ENCODE measurements at regions not wholly inside any gene's neighbourhood (a gene's known extent, or its start where the extent isn't known, plus 50 kb on each side); places are given as distances from the start of the nearest gene placed in this dataset.

DNA sequence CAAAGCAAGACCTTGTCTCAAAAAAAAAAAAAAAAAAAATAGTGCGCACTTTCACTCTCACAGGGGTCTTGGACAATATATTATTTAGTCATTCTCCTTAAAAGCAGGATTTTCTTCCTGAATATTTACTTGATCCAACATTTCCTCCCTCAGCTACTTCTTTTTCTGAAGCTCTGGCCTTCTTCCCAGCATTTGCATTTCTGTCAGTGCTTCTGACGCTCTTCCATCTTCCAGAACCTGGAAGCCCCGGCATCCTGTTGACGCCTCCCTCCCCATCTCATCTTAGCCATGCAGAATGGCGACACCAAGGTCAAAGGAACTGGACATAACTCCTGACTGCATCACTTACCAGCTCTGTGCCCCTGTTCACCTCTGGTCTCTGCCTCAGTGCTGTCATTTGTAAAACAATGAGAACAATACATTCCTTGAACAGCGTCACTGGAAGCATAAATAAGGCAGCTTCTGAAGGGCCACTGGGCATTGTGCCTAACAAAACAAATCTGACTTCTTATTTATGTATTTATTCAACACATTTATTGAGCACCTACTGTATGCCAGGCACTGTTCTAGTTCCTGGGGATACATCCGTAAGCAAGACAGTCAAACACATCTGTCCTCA is 90.9 kb upstream of the MDM1 start:
- H3K4me3 ChIP-seq (ENCODE audit: low read length): no peak overlapping the region
- no peaks in the 10 kb centered on the region for H3K9me3 ChIP-seq (ENCODE audit: control insufficient read depth, low read length)
- no peak for DNase-seq
- peaks cover 9% of the 10 kb centered on the region for H3K9me3 Mint-ChIP-seq
- no peaks in the 10 kb centered on the region for H3K36me3 Mint-ChIP-seq (ENCODE audit: low read depth)
- H3K27me3 ChIP-seq (ENCODE audit: control insufficient read depth, insufficient read depth, low read length, poor library complexity, severe bottlenecking): no peaks in the 10 kb centered on the region
- H3K27ac ChIP-seq (ENCODE audit: low read depth, low read length): no peak overlapping the region
- TF ChIP-seq CTCF (conservative IDR thresholded peaks at IDR 0.05): no peak
- 64 to 81% methylated on average over 4 to 7 of the region's 7 CpGs for WGBS, 2 experiments (ENCODE audit: insufficient coverage in 1 of 2, insufficient read length in 1 of 2)
- H3K27me3 Mint-ChIP-seq (ENCODE audit: insufficient read depth): no peaks in the 10 kb centered on the region
- H3K4me1 ChIP-seq (ENCODE audit: control insufficient read depth, insufficient read depth, low read length): no peaks in the 10 kb centered on the region
- no peak overlapping the region for H3K4me3 Mint-ChIP-seq
- H3K9ac ChIP-seq (ENCODE audit: extremely low read depth, low read length, poor library complexity, severe bottlenecking): no peak overlapping the region
- no peak overlapping the region for H3K27ac Mint-ChIP-seq
- H3K4me1 Mint-ChIP-seq: peaks cover 4% of the 10 kb centered on the region
- H3K36me3 ChIP-seq (ENCODE audit: control insufficient read depth, insufficient read depth, low read length): no peaks in the 10 kb centered on the region

GRCh38 chr12:68425998-68426397 is 93.8 kb upstream of the MDM1 start:
- no peak overlapping the region for H3K27ac ChIP-seq (ENCODE audit: low read depth, low read length)
- 100% methylated on average over 2 of the region's 2 CpGs; no CpG with 5 or more reads in 1 of the 2 experiments for WGBS, 2 experiments (ENCODE audit: insufficient coverage in 1 of 2, insufficient read length in 1 of 2)
- H3K9me3 ChIP-seq (ENCODE audit: control insufficient read depth, low read length): no peaks in the 10 kb centered on the region
- Mint-ChIP-seq H3K36me3 (ENCODE audit: low read depth) (no peaks in the 10 kb centered on the region), H3K9me3 (no peaks in the 10 kb centered on the region), H3K4me1 (peaks cover 6% of the 10 kb centered on the region), H3K27me3 (ENCODE audit: insufficient read depth) (no peaks in the 10 kb centered on the region), H3K27ac (no peak overlapping the region), H3K4me3 (no peak overlapping the region)
- H3K36me3 ChIP-seq (ENCODE audit: control insufficient read depth, insufficient read depth, low read length): no peaks in the 10 kb centered on the region
- no peak overlapping the region for H3K4me3 ChIP-seq (ENCODE audit: low read length)
- no peaks in the 10 kb centered on the region for H3K27me3 ChIP-seq (ENCODE audit: control insufficient read depth, insufficient read depth, low read length, poor library complexity, severe bottlenecking)
- no peak for DNase-seq
- TF ChIP-seq CTCF (conservative IDR thresholded peaks at IDR 0.05): no peak
- no peaks in the 10 kb centered on the region for H3K4me1 ChIP-seq (ENCODE audit: control insufficient read depth, insufficient read depth, low read length)
- H3K9ac ChIP-seq (ENCODE audit: extremely low read depth, low read length, poor library complexity, severe bottlenecking): no peak overlapping the region

- Mint-ChIP-seq H3K36me3 (ENCODE audit: low read depth) (no peaks in the 10 kb centered on the region), H3K4me1 (peaks cover 6% of the 10 kb centered on the region), H3K27me3 (ENCODE audit: insufficient read depth) (no peaks in the 10 kb centered on the region), H3K27ac (no peak overlapping the region), H3K9me3 (no peaks in the 10 kb centered on the region), H3K4me3 (no peak overlapping the region)
- TF ChIP-seq CTCF (conservative IDR thresholded peaks at IDR 0.05): no peak
- no peak for DNase-seq
- no peaks in the 10 kb centered on the region for H3K36me3 ChIP-seq (ENCODE audit: control insufficient read depth, insufficient read depth, low read length)
- H3K27ac ChIP-seq (ENCODE audit: low read depth, low read length): no peak overlapping the region
- no peak overlapping the region for H3K4me3 ChIP-seq (ENCODE audit: low read length)
- no peaks in the 10 kb centered on the region for H3K9me3 ChIP-seq (ENCODE audit: control insufficient read depth, low read length)
- H3K4me1 ChIP-seq (ENCODE audit: control insufficient read depth, insufficient read depth, low read length): no peaks in the 10 kb centered on the region
- WGBS, 2 experiments (ENCODE audit: insufficient coverage in 1 of 2, insufficient read length in 1 of 2): 92 to 93% methylated on average over 4 of the region's 4 CpGs
- H3K27me3 ChIP-seq (ENCODE audit: control insufficient read depth, insufficient read depth, low read length, poor library complexity, severe bottlenecking): no peaks in the 10 kb centered on the region
- H3K9ac ChIP-seq (ENCODE audit: extremely low read depth, low read length, poor library complexity, severe bottlenecking): no peak overlapping the region
These were observed 96.0 kb upstream of the MDM1 start for GRCh38 chr12:68428211-68428610.
